ENCODE measurements at regions not wholly inside any gene's neighbourhood (a gene's known extent, or its start where the extent isn't known, plus 50 kb on each side); places are given as distances from the start of the nearest gene placed in this dataset.
"Not testable (repeated sequence)": the region's sequence is repeated elsewhere in the genome, so short reads cannot be mapped to it uniquely, and the experiment has no call there.

DNA sequence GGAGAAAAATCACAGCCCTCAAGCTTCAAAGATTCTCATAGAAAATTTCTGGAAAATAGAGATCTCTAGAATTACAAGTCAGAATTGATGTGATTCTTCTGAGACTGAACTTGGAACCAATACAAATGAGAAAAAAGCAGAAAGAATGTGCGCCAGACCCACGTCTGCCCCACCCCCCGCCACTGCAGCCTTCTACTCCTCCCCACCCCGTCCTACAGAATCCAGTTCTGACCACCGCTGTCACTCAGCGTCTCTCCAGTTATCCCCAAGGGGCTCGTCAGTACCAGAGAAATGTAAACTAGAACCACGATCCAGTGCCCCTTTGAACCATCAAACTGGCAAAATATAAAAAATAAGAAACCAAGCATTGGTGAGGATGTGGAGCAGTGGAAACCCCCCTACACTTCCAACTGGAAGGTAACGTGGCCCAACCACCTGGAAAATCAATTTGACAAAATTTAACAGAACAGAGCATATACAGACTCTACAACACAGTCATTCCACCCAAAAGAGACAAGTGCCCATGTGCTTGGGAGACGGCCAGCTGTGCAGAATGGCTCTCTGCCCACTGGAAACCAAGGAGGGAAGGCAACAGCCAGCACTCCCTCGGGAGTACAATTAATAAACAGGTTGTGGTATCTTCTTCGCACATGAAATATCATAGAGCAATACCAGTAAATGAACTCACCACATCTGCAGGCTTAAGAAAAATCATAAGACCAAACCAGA lies 397.9 kb downstream of the TNS3 start:
- H3K27me3 ChIP-seq (replicated peaks): peaks cover 5% of the 10 kb centered on the region
- in situ Hi-C loops (cut with HindIII; ENCODE audit: low pct_ligation_motif_present, low sequenced_read_pairs): no loop called here
- H3K36me3 ChIP-seq (replicated peaks): no peaks in the 10 kb centered on the region
- H3K4me3 ChIP-seq (ENCODE audit: low read depth, low read length): no peak overlapping the region
- H3K27ac ChIP-seq: no peak overlapping the region
- TF ChIP-seq, protein P1, sequence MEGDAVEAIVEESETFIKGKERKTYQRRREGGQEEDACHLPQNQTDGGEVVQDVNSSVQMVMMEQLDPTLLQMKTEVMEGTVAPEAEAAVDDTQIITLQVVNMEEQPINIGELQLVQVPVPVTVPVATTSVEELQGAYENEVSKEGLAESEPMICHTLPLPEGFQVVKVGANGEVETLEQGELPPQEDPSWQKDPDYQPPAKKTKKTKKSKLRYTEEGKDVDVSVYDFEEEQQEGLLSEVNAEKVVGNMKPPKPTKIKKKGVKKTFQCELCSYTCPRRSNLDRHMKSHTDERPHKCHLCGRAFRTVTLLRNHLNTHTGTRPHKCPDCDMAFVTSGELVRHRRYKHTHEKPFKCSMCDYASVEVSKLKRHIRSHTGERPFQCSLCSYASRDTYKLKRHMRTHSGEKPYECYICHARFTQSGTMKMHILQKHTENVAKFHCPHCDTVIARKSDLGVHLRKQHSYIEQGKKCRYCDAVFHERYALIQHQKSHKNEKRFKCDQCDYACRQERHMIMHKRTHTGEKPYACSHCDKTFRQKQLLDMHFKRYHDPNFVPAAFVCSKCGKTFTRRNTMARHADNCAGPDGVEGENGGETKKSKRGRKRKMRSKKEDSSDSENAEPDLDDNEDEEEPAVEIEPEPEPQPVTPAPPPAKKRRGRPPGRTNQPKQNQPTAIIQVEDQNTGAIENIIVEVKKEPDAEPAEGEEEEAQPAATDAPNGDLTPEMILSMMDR (IDR thresholded peaks at IDR 0.05; ENCODE audit: low read depth, low read length, missing control alignments): no peak
- no peak for DNase-seq

DNA sequence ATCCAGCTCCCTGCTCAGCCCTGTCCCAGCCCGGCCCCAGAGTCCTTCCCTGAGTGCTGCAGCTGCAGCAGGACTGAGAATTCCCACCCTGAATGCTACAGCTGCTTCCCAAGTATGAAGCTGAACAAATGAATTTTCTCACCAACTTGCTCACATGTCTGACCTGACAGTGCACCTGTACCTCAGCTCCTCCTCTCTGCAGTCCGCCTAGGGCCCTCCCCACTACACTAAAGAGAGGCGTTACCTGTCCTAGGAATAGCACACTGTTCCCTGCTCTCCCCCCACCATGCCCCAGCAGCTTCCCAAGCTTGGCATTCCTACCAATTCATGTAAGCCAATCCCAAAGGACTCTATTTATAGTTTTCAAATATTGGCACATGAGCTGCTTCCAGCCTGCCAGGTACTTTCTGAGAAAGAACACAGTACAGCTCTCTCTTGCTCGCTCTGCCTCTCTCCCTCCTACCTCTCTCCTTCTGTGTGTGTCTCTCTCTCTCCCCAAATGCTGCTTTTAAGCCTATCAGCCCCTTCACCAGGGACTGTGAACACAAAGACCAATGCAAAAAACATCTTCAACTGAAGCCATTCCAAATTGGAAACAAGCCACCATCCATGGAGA lies 400.1 kb downstream of the TNS3 start:
- TF ChIP-seq, protein P1 (IDR thresholded peaks at IDR 0.05; ENCODE audit: low read depth, low read length, missing control alignments): no peak
- H3K36me3 ChIP-seq (replicated peaks): no peaks in the 10 kb centered on the region
- in situ Hi-C loops (cut with HindIII; ENCODE audit: low pct_ligation_motif_present, low sequenced_read_pairs): no loop called here
- peaks cover 5% of the 10 kb centered on the region for H3K27me3 ChIP-seq (replicated peaks)
- no peak for DNase-seq
- H3K27ac ChIP-seq: no peak overlapping the region
- no peak overlapping the region for H3K4me3 ChIP-seq (ENCODE audit: low read depth, low read length)

DNA sequence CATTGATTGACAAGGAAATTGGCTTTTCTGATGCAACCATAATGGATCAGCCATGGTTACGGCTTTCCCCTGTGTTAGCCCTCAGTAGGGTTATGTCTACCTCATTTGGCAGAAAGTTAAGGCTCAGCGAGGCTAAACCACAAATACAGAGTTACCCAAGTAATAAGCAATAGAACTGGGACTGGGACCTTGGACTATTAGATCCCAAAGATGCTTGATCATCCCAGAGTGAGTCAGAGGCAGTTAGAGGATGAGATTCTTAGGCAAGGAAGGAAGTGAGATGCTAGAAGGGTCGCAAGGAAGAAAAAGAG lies 401.4 kb downstream of the TNS3 start:
- H3K27ac ChIP-seq: no peak overlapping the region
- no peak for DNase-seq
- H3K4me3 ChIP-seq (ENCODE audit: low read depth, low read length): no peak overlapping the region
- peaks cover 5% of the 10 kb centered on the region for H3K27me3 ChIP-seq (replicated peaks)
- in situ Hi-C loops (cut with HindIII; ENCODE audit: low pct_ligation_motif_present, low sequenced_read_pairs): no loop called here
- no peaks in the 10 kb centered on the region for H3K36me3 ChIP-seq (replicated peaks)
- TF ChIP-seq, protein P1 (IDR thresholded peaks at IDR 0.05; ENCODE audit: low read depth, low read length, missing control alignments): no peak

DNA sequence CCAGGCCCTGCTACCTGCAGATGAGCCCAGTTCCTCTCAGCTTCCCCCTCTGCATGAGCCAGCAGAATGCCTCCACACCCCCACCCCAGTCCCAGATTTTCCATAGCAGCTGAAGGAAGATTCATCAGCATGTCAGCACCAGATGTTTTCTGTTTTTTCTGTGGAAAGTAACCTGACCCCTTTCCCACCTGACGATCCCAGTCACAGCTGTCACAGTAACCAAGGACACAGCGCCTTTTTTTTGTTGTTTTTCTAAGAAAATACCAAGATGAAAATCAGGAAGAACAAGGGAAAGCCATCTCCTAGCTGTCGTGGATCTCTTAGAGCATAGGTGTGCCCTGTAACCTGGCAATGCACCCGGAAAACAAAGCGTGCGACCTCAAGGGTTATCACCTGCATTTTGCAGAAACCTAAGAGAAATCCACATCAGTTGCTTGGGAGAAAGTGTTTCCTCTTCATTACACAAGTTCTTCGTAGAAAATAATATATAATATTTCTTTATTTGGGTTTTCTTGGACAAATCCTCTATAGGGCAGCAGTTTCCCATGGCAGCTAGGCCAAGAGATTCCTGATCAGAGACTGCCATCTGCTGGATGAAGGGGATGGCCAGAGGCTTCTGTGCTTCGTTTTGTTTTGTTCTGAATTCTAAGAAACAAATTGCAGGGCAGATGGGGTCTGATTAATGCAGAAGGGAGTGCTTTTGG lies 401.9 kb downstream of the TNS3 start:
- TF ChIP-seq, protein P1 (IDR thresholded peaks at IDR 0.05; ENCODE audit: low read depth, low read length, missing control alignments): peak; percentile 93
- peak; percentile 72 for DNase-seq
- H3K36me3 ChIP-seq (replicated peaks): no peaks in the 10 kb centered on the region
- H3K4me3 ChIP-seq (ENCODE audit: low read depth, low read length): no peak overlapping the region
- peaks cover 5% of the 10 kb centered on the region for H3K27me3 ChIP-seq (replicated peaks)
- no peak overlapping the region for H3K27ac ChIP-seq
- in situ Hi-C loops (cut with HindIII; ENCODE audit: low pct_ligation_motif_present, low sequenced_read_pairs): no loop called here

DNA sequence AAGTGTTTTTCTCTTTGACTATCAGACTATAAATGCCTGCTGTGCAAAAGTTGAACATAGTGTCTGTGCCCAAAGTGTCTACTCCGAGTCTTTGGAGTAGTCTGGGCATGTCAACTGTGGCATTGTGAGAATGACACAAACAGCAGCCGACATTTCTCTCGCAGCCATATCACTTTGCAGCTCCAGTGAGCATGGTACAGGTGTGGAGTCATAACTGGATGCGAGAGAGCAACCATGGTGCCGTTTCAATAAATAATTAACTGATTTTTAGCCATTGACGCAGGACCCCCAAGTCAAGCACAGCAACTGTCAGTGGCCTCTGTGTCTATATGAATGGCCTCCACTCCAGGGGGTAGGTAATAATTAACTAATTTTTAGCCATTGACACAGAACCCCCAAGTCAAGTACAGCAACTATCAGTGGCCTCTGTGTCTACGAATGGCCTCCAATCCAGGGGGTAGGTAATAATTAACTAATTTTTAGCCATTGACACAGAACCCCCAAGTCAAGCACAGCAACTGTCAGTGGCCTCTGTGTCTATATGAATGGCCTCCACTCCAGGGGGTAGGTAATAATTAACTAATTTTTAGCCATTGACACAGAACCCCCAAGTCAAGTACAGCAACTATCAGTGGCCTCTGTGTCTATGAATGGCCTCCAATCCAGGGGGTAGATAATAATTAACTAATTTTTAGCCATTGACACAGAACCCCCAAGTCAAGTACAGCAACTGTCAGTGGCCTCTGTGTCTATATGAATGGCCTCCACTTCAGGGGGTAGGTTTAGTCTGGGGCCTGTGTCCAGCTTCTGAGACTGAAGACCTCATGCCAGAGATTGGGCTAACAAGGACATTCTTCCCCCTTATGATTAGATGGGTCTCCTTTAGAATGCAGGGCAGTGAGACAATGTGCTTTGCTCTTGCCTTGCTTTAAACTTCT lies 409.0 kb downstream of the TNS3 start:
- H3K4me3 ChIP-seq (ENCODE audit: low read depth, low read length); H3K27ac ChIP-seq; H3K27me3 ChIP-seq (replicated peaks); H3K36me3 ChIP-seq (replicated peaks); DNase-seq; in situ Hi-C loops (cut with HindIII; ENCODE audit: low pct_ligation_motif_present, low sequenced_read_pairs): not testable (repeated sequence)

Data from brain microvascular endothelial cell (primary cell).